NCI-H2196 treated with DMSO at 0.1 percent for 48 hours (cell line): ENCODE measurements at regions not wholly inside any gene's neighbourhood (a gene's known extent, or its start where the extent isn't known, plus 50 kb on each side); places are given as distances from the start of the nearest gene placed in this dataset.
"Not testable (repeated sequence)": the region's sequence is repeated elsewhere in the genome, so short reads cannot be mapped to it uniquely, and the experiment has no call there.

Source experiments
- DNase-seq: peaks from one replicate; lab custom pipeline; 2025; ENCODE audit not compliant: unreplicated experiment; lab: John Stamatoyannopoulos, UW

- DNase-seq: not testable (repeated sequence)
Observed at GRCh38 chr3:75582536-75582935, 81.6 kb upstream of the FRG2C start.

DNA sequence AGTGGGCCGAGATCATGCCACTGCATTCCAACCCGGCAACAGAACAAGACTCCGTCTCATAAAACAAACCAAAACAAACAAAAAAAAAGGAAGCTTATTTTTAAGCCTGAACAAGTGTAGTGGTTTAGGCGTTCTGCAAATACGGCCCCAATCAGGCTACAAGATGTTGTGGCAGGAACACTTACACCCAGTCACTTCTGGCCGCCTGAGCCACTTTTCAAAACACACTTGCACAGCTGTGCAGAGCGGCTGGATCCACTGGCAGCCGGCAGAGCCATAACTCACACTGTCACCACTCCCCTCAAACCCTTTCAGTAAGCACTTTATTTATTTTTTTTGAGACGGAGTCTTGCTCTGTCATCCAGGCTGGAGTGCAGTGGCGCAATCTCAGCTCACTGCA lies 81.0 kb upstream of the FRG2C start:
- not testable (repeated sequence) for DNase-seq

- DNase-seq: not testable (repeated sequence)
Observed at GRCh38 chr3:75587695-75588094, 76.4 kb upstream of the FRG2C start.

DNA sequence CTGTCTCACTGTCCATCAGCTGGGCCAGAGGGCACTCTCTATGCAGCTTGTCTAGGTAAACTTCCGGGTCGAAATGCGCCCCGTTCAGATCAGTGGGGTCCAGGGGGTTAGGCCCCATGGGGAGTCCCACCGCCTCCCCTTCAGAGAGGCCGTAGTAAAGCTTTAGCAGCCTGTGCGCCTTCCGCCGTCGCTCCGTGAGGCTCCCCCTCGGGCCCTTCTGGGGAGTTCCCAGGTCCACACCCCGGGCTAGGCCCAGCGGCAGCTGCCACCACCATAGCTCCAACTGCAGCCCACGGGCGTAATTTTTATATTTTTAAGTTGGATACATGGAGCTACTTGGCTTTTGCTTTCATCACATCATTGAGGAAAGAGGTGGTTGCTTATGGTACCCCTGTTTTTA lies 73.7 kb upstream of the FRG2C start:
- DNase-seq: not testable (repeated sequence)

- DNase-seq: not testable (repeated sequence)
Observed at GRCh38 chr3:75604286-75604934, 59.7 kb upstream of the FRG2C start.

DNA sequence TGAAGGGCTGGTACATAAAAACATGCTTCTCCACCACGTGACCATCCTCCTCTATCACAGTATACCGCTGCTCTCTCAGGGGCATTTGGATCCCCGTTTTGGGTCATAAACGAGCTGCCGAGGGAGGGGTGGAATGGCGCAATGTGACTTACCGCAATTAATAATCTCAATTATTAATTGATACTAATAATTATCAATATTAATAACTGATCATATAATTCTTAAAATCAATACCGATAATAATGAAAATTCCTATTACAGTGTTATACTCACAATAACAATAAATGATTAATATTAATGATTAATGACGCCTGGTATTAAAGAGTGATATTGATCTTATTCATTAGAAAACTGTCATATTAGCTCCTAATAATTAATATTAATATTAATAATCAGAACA lies 56.1 kb upstream of the FRG2C start:
- not testable (repeated sequence) for DNase-seq

DNA sequence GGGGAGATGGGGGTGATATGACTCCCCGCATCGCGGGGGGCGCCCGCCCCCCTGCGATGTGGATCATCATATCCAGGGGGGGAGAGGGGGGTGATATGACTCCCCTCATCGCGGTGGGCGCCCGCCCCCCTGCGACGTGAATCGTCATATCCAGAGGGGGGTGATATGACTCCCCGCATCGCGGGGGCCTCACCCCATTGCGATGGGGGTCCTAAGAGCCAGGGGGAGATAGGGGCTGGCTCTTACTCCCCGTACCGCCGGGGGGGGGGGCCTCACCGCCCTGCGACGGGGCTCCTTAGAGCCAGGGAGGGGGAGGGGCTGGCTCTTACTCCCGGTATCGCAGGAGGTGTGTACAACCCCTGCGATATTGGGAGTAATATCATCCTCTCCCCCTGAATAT lies 54.5 kb upstream of the FRG2C start:
- DNase-seq: not testable (repeated sequence)

DNA sequence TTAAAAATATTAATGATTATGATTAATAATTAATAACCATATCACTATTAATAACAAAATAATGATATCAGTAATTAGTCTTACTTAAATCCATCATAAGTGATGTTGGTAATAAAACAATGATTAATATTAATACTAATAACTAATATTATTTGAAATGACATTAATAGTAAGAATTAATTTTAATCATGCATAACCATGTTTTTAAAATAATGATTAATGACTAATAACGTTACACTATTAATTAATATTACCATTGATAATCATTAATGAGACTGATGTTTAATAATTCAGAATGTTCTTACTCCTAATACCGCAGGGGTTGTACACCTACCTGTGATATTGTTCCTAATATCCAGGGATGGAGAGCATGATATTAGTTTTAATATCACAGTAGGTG lies 53.4 kb upstream of the FRG2C start:
- DNase-seq: no peak

DNA sequence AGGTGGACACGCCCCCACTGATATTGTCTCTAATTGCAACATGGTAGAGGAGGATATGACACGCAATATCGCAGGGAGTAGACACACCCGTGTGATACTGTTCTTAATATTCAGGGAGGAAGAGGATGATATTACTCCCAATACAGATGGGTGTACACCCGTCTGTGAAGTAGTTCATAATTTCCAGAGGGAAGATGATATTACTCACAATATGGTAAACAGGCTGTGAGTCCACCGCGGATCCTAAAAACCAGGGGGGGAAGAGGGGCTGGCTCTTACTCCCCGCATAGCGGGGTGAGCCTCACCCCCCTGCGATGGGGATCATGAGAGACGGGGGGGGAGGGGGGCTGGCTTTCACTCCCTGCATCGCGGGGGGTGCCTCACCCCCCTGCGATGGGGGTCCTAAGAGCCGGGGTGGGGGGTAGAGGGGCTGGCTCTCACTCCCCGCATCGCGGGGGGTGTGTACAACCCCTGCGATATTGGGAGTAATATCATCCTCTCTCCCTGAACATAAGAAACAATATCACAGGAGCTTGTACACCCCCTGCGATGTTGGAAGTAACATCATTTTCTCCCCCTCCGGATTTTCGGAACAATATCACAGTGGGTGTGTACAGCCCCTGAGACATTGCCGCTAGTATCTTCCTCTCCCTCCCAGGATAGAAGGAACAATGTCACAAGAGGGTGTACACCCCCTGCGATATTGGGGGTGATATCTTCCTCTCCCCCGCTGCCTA lies 52.2 kb upstream of the FRG2C start:
- DNase-seq: not testable (repeated sequence)
